H9 (cell line): ENCODE measurements at regions not wholly inside any gene's neighbourhood (a gene's known extent, or its start where the extent isn't known, plus 50 kb on each side); places are given as distances from the start of the nearest gene placed in this dataset.

Experiments
- DNase-seq: peaks from one replicate; pipeline ENCODE4 v3.0.0-alpha.2; 2017
- H2AFZ ChIP-seq: one replicate; pipeline ENCODE4 v1.6.1; 2013; ENCODE audit warnings: mild to moderate bottlenecking, low read length, control low read depth, moderate library complexity
- H2AK5ac ChIP-seq: 2 replicates; pipeline ENCODE4 v1.6.1; 2013; ENCODE audit warnings: low read length, control low read depth, mixed read lengths; ENCODE audit not compliant: insufficient read length
- H2BK120ac ChIP-seq: one replicate; pipeline ENCODE4 v1.6.1; 2013; ENCODE audit warnings: low read depth, mild to moderate bottlenecking, low read length, control low read depth, inconsistent platforms; ENCODE audit not compliant: poor library complexity, severe bottlenecking
- H2BK12ac ChIP-seq: 2 replicates; pipeline ENCODE4 v1.6.1; 2013; ENCODE audit warnings: low read length, control low read depth, mixed read lengths, low read depth; ENCODE audit not compliant: insufficient read length
- H2BK15ac ChIP-seq: 2 replicates; pipeline ENCODE4 v1.6.1; 2013; ENCODE audit warnings: low read depth, low read length, control low read depth
- H2BK20ac ChIP-seq: one replicate; pipeline ENCODE4 v1.6.1; 2013; ENCODE audit warnings: low read depth, mild to moderate bottlenecking, low read length, control low read depth, inconsistent platforms; ENCODE audit not compliant: poor library complexity, severe bottlenecking
- H2BK5ac ChIP-seq: 2 replicates; pipeline ENCODE4 v1.6.1; 2013; ENCODE audit warnings: low read length, control low read depth, mixed read lengths; ENCODE audit not compliant: insufficient read length
- H3K14ac ChIP-seq: 2 replicates; pipeline ENCODE4 v1.6.1; 2013; ENCODE audit warnings: low read length, control low read depth; ENCODE audit not compliant: insufficient read depth
- H3K18ac ChIP-seq: 2 replicates; pipeline ENCODE4 v1.6.1; 2013; ENCODE audit warnings: low read depth, mild to moderate bottlenecking, mixed read lengths, low read length, control low read depth; ENCODE audit not compliant: insufficient read length
- H3K23ac ChIP-seq: 2 replicates; pipeline ENCODE4 v1.6.1; 2013; ENCODE audit warnings: low read length, control low read depth, mixed read lengths, low read depth; ENCODE audit not compliant: insufficient read length
- H3K23me2 ChIP-seq: 2 replicates; pipeline ENCODE4 v1.6.1; 2013; ENCODE audit warnings: low read depth, mild to moderate bottlenecking, mixed read lengths, low read length, control low read depth; ENCODE audit not compliant: insufficient read length, poor library complexity, severe bottlenecking
- H3K27ac ChIP-seq: 2 replicates; pipeline ENCODE4 v1.5.1; 2013; ENCODE audit warnings: low read length, control low read depth, mixed read lengths, low read depth; ENCODE audit not compliant: insufficient read length
- H3K27me3 ChIP-seq: 2 replicates; pipeline ENCODE4 v1.6.1; 2013; ENCODE audit warnings: low read length, control low read depth, inconsistent platforms; ENCODE audit not compliant: insufficient read depth
- H3K4ac ChIP-seq: 2 replicates; pipeline ENCODE4 v1.6.1; 2013; ENCODE audit warnings: low read depth, mild to moderate bottlenecking, control low read depth, inconsistent platforms, low read length, moderate library complexity
- H3K4me1 ChIP-seq: 2 replicates; pipeline ENCODE4 v1.6.1; 2013; ENCODE audit warnings: low read length, control low read depth, inconsistent platforms; ENCODE audit not compliant: insufficient read depth
- H3K4me2 ChIP-seq: 2 replicates; pipeline ENCODE4 v1.6.1; 2013; ENCODE audit warnings: low read length, control low read depth, mixed read lengths; ENCODE audit not compliant: insufficient read length, insufficient read depth
- H3K56ac ChIP-seq: 2 replicates; pipeline ENCODE4 v1.6.1; 2013; ENCODE audit warnings: low read depth, mild to moderate bottlenecking, mixed read lengths, low read length, control low read depth; ENCODE audit not compliant: insufficient read length
- H3K79me1 ChIP-seq: 2 replicates; pipeline ENCODE4 v1.6.1; 2013; ENCODE audit warnings: low read depth, mild to moderate bottlenecking, moderate library complexity, low read length, control low read depth, inconsistent platforms; ENCODE audit not compliant: insufficient read depth, poor library complexity, severe bottlenecking
- H3K79me2 ChIP-seq: 2 replicates; pipeline ENCODE4 v1.6.1; 2013; ENCODE audit warnings: low read length, control low read depth, inconsistent platforms; ENCODE audit not compliant: insufficient read depth
- H3K9ac ChIP-seq: 2 replicates; pipeline ENCODE4 v1.6.1; 2013; ENCODE audit warnings: low read length, control low read depth, mixed read lengths; ENCODE audit not compliant: insufficient read length; ENCODE audit errors: extremely low read depth
- H3K9me3 ChIP-seq: one replicate; pipeline ENCODE4 v1.6.1; 2013; ENCODE audit warnings: low read depth, low read length, inconsistent platforms; ENCODE audit not compliant: control insufficient read depth
- H3T11ph ChIP-seq: one replicate; pipeline ENCODE4 v1.6.1; 2013; ENCODE audit warnings: mild to moderate bottlenecking, low read length, control low read depth, inconsistent platforms
- H4K20me1 ChIP-seq: one replicate; pipeline ENCODE4 v1.6.1; 2013; ENCODE audit not compliant: control insufficient read depth, insufficient read length, insufficient read depth
- H4K5ac ChIP-seq: 2 replicates; pipeline ENCODE4 v1.6.1; 2013; ENCODE audit warnings: low read depth, mild to moderate bottlenecking, mixed read lengths, low read length, control low read depth; ENCODE audit not compliant: insufficient read length
- H4K8ac ChIP-seq: replicated peaks from 2 replicates; pipeline ENCODE4 v1.6.1; 2013; ENCODE audit warnings: low read length, control low read depth, mixed read lengths, low read depth; ENCODE audit not compliant: insufficient read length
- H4K91ac ChIP-seq: 2 replicates; pipeline ENCODE4 v1.6.1; 2013; ENCODE audit warnings: low read depth, mild to moderate bottlenecking, moderate library complexity, mixed read lengths, low read length, control low read depth; ENCODE audit not compliant: insufficient read length
- H3K27ac Mint-ChIP-seq, 3 experiments: 2 replicates in 2 of 3; 3 replicates in 1 of 3; pipeline ENCODE4 v1.8.0; 2020 to 2021; ENCODE audit warnings: mixed read lengths in 3 of 3, mild to moderate bottlenecking in 1 of 3, moderate library complexity in 1 of 3
- H3K27me3 Mint-ChIP-seq: 2 replicates; pipeline ENCODE4 v1.8.0; 2021; ENCODE audit warnings: low read depth, mild to moderate bottlenecking, moderate library complexity, mixed read lengths
- H3K36me3 Mint-ChIP-seq, 3 experiments: 2 replicates in 2 of 3; 3 replicates in 1 of 3; pipeline ENCODE4 v1.8.0; 2020 to 2021; ENCODE audit warnings: low read depth in 3 of 3, mixed read lengths in 3 of 3; ENCODE audit not compliant: insufficient read depth in 1 of 3
- H3K4me1 Mint-ChIP-seq, 2 experiments: 2 replicates each; pipeline ENCODE4 v1.8.0; 2020; ENCODE audit warnings: mixed read lengths in 2 of 2
- H3K4me3 Mint-ChIP-seq, 2 experiments: 2 replicates in 1 of 2; 3 replicates in 1 of 2; pipeline ENCODE4 v1.8.0; 2020 to 2021; ENCODE audit warnings: mild to moderate bottlenecking in 2 of 2, mixed read lengths in 2 of 2, moderate library complexity in 1 of 2
- H3K9me3 Mint-ChIP-seq, 2 experiments: 2 replicates in 1 of 2; 3 replicates in 1 of 2; pipeline ENCODE4 v1.8.0; 2020; ENCODE audit warnings: mild to moderate bottlenecking in 2 of 2, mixed read lengths in 2 of 2, moderate library complexity in 1 of 2
- whole genome bisulfite sequencing: extraction: QIAGEN DNeasy Blood & Tissue Kit; methylation state at CpG from one replicate; pipeline ENCODE4 v1.1.7; 2013; ENCODE audit warnings: missing lambda C conversion rate, low lambda C conversion rate, mixed read lengths; ENCODE audit not compliant: insufficient read length; ENCODE audit errors: extremely low coverage; 5-methylcytosine and 5-hydroxymethylcytosine counted together
- TF ChIP-seq, protein P1 (sequence below): fragments of 200-600 bp; sonication (generic); conservative IDR thresholded peaks from 3 replicates; pipeline ENCODE4 v1.8.0; 2021; ENCODE audit warnings: antibody characterized with exemption, mild to moderate bottlenecking

DNA sequence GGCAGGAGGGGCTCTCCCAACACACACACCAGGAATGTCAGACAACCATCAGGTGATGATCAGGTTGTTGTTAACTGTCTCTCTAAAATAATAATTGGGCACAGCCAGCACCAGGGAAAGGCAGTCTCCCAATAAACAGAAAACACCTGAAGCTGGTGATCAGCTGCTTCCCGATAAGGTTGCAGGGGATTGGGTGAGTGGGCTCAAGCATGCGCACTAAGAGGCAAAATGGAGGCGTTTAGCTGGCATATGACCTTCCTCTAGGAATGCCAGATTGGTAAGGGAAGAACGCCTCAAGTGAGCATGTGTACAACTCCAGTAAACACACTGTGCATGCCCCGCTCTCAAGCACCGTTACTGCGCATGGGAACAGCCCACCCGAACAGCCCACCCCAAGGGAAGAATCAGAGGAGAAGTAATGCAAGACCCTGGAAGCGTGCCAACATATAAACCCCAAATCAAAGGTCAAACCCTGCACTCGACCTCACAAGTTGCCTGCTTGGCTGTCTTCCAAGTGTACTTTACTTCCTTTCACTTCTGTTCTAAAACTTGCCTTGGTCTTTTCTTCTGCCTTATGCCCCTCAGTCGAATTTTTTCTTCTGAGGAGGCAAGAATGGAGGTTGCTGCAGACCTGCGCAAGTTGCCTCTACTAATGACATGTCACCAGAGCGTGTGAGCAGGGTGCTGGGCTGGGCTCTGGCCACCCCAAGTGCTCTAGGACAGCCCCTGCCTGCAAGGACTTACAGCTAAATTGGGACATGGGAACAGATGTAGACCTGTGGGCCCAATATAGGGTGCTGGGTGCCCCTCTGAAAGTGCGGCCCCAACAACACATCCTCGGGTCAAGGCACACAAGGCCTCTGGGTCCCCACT, 200.8 kb downstream of the RHOU start:
- Histone ChIP-seq H3K79me2 (no peaks in the 10 kb centered on the region), H3K23me2 (no peaks in the 10 kb centered on the region), H4K20me1 (no peaks in the 10 kb centered on the region), H3K23ac (no peak overlapping the region), H2AK5ac (no peak overlapping the region), H2BK12ac (no peak overlapping the region), H3K27me3 (no peaks in the 10 kb centered on the region), H2BK15ac (no peak overlapping the region), H3K56ac (no peak overlapping the region), H2BK5ac (no peak overlapping the region), H3K4me1 (no peaks in the 10 kb centered on the region; the same call in 1 of the 2 replicates), H4K5ac (no peak overlapping the region), H3K4ac (no peak overlapping the region), H4K8ac (no peak overlapping the region), H4K91ac (no peak overlapping the region), H3K79me1 (no peaks in the 10 kb centered on the region), H3T11ph (no peak overlapping the region), H2AFZ (no peak overlapping the region), H3K14ac (no peak overlapping the region), H2BK20ac (no peak overlapping the region), H3K9me3 (no peaks in the 10 kb centered on the region), H3K4me2 (no peak overlapping the region), H3K18ac (no peak overlapping the region), H3K9ac (no peak overlapping the region), H3K27ac (no peak overlapping the region), H2BK120ac (no peak overlapping the region)
- DNase-seq, result no peak
- no CpG with 5 or more reads among the region's 15 CpGs for WGBS
- Mint-ChIP-seq H3K4me3 (no peak overlapping the region), H3K27me3 (peaks cover 17% of the 10 kb centered on the region), H3K36me3 (no peaks in the 10 kb centered on the region), H3K4me1 (peaks cover 40 to 42% of the 10 kb centered on the region in 2 experiments), H3K9me3 (peaks cover 0 to 2% of the 10 kb centered on the region in 2 experiments; a peak in 1 of 5 replicates), H3K27ac (no peak overlapping the region)
- TF ChIP-seq, protein P1, sequence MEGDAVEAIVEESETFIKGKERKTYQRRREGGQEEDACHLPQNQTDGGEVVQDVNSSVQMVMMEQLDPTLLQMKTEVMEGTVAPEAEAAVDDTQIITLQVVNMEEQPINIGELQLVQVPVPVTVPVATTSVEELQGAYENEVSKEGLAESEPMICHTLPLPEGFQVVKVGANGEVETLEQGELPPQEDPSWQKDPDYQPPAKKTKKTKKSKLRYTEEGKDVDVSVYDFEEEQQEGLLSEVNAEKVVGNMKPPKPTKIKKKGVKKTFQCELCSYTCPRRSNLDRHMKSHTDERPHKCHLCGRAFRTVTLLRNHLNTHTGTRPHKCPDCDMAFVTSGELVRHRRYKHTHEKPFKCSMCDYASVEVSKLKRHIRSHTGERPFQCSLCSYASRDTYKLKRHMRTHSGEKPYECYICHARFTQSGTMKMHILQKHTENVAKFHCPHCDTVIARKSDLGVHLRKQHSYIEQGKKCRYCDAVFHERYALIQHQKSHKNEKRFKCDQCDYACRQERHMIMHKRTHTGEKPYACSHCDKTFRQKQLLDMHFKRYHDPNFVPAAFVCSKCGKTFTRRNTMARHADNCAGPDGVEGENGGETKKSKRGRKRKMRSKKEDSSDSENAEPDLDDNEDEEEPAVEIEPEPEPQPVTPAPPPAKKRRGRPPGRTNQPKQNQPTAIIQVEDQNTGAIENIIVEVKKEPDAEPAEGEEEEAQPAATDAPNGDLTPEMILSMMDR, result no peak
